ENCODE measurements at regions not wholly inside any gene's neighbourhood (a gene's known extent, or its start where the extent isn't known, plus 50 kb on each side); places are given as distances from the start of the nearest gene placed in this dataset.

GRCh38 chr13:111861766-111862366 is 205.1 kb upstream of the SOX1 start:
- DNase-seq (ENCODE audit: low spot score) (no peak), ATAC-seq (ENCODE audit: low FRiP score) (no peak)
- no peak for TF ChIP-seq CTCF (IDR thresholded peaks at IDR 0.05)

GRCh38 chr13:111862836-111863815 is 203.8 kb upstream of the SOX1 start:
- no peak for TF ChIP-seq CTCF (IDR thresholded peaks at IDR 0.05)
- DNase-seq (ENCODE audit: low spot score), result no peak
- no peak for ATAC-seq (ENCODE audit: low FRiP score)

DNA sequence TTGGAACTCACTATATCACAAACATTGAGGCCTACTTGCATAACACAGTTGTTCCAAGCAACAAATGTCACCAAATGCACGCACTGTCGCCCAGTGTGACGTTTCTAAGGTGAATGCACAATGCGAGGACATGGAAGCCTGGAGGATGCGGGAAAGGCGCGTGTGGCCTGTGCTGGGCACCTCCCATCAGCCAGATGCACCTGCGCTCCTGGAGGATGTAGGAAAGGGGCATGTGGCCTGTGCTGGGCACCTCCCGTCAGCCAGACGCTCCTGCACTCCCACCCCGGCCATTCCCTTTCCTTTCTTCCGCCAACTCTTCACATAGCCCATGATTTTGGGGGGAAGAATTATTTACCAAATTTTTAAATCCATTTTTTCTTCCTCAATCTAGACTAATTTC is 202.4 kb upstream of the SOX1 start:
- DNase-seq (ENCODE audit: low spot score) (no peak), ATAC-seq (ENCODE audit: low FRiP score) (no peak)
- TF ChIP-seq CTCF (IDR thresholded peaks at IDR 0.05), result no peak

GRCh38 chr13:111865046-111865445 is 201.9 kb upstream of the SOX1 start:
- no peak for TF ChIP-seq CTCF (IDR thresholded peaks at IDR 0.05)
- no peak for ATAC-seq (ENCODE audit: low FRiP score)
- DNase-seq (ENCODE audit: low spot score), result no peak

DNA sequence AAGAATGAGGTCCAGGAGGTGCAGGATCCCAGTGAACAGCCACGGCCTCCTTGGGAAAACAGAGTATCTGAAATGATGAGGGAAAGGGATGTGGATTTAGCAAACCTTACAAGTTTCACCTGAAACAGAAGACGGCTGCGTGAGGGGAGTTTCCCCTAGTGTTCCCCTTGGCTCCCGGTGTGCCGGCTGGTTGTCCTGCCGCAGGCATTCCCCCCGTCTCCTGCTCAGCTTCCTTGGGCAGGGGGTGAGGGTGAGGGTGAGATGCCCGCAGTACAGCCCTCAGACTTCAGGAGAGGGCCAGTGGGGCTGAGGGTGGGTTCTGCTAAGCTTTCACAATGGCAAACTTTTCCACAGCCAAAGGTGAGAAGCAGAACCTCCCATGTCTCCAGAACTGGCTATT is 201.1 kb upstream of the SOX1 start:
- TF ChIP-seq CTCF (IDR thresholded peaks at IDR 0.05), result no peak
- no peak for DNase-seq (ENCODE audit: low spot score)
- ATAC-seq (ENCODE audit: low FRiP score), result no peak

DNA sequence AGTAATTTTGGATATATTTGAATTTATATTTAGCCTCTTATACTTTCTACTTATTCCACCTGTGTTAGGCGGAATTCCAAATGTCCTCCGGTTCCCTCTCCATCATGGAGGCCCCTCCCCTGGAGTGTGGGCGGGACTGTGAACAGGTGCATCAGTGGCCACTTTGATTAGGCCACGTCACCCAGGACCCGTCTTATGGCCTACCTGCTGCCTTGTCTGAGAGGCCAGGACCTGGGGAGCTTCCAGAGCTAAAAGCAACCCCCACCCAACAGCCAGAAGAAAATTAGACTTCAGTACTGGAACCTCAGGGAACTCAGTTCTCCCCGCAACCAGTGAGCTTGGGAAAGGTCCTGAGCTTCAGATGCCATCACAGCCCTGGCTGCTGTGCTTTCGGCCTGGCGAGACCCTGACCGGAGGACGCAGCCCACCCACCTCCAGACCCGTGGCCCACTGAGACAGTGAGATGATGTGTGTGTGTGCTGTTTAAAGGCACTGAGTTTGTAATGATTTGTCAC is 200.2 kb upstream of the SOX1 start:
- ATAC-seq (ENCODE audit: low FRiP score), result no peak
- DNase-seq (ENCODE audit: low spot score), result no peak
- TF ChIP-seq CTCF (IDR thresholded peaks at IDR 0.05), result no peak
